K562 (cell line): ENCODE measurements at regions not wholly inside any gene's neighbourhood (a gene's known extent, or its start where the extent isn't known, plus 50 kb on each side); places are given as distances from the start of the nearest gene placed in this dataset.

Experiments used
- ARID2 ChIP-seq: fragments of 450-650 bp; IDR thresholded peaks from 2 replicates; pipeline ENCODE4 v1.6.1; 2017; ENCODE audit warnings: antibody characterized with exemption, mild to moderate bottlenecking
- CCNT2 ChIP-seq: IDR thresholded peaks from 2 replicates; pipeline ENCODE4 v1.6.1; 2011; ENCODE audit warnings: borderline replicate concordance, low read depth, mild to moderate bottlenecking, moderate library complexity, mixed read lengths, low read length; ENCODE audit not compliant: insufficient read length; ENCODE audit errors: extremely low read depth
- CEBPB ChIP-seq: fragments of 450-650 bp; IDR thresholded peaks from 2 replicates; pipeline ENCODE4 v1.6.1; 2016; ENCODE audit warnings: missing genetic modification characterization, missing compliant biosample characterization
- CTBP1 ChIP-seq: fragments of 450-650 bp; IDR thresholded peaks from 2 replicates; pipeline ENCODE4 v1.6.1; 2016; ENCODE audit warnings: borderline replicate concordance
- CXXC5 ChIP-seq: fragments of 250-450 bp; sonication (Bioruptor Pico); IDR thresholded peaks from 2 replicates; pipeline ENCODE4 v1.8.0; 2022; ENCODE audit warnings: inconsistent platforms, mild to moderate bottlenecking, moderate library complexity
- ETV6 ChIP-seq, 3 experiments: fragments of 150-350 bp in 1 of 3; sonication (generic) in 1 of 3; formaldehyde crosslinking in 1 of 3; IDR thresholded peaks; 2 replicates each; pipeline versions ENCODE4 v1.6.1 to v1.8.0; 2014 to 2022; ENCODE audit warnings: borderline replicate concordance in 2 of 3, low read depth in 2 of 3, antibody characterized with exemption in 1 of 3, low read length in 1 of 3, mild to moderate bottlenecking in 1 of 3, missing genetic modification reagents in 1 of 3
- HCFC1 ChIP-seq: IDR thresholded peaks from 2 replicates; pipeline ENCODE4 v1.6.1; 2012; ENCODE audit warnings: low read depth, low read length, improper control_type of control experiment
- HMG20A ChIP-seq: fragments of 450-650 bp; formaldehyde crosslinking; conservative IDR thresholded peaks from 2 replicates; pipeline ENCODE4 v1.4.0; 2020; ENCODE audit warnings: mild to moderate bottlenecking, mixed read lengths
- POLR2B ChIP-seq: fragments of 450-650 bp; IDR thresholded peaks from 2 replicates; pipeline ENCODE4 v1.6.1; 2018; ENCODE audit warnings: low read depth; ENCODE audit not compliant: partially characterized antibody
- POLR2G ChIP-seq: fragments of 200-400 bp; formaldehyde crosslinking; IDR thresholded peaks from 2 replicates; pipeline ENCODE4 v1.6.1; 2017; ENCODE audit warnings: low read depth, mild to moderate bottlenecking, antibody characterized with exemption, low read length, moderate library complexity
- SUPT5H ChIP-seq: fragments of 450-650 bp; IDR thresholded peaks from 2 replicates; pipeline ENCODE4 v1.6.1; 2016
- U2AF2 ChIP-seq: fragments of 200-400 bp; formaldehyde crosslinking; optimal IDR thresholded peaks from 2 replicates; pipeline ENCODE3; 2017; ENCODE audit warnings: low read depth, mild to moderate bottlenecking, low read length
- ZFX ChIP-seq: sonication (generic); formaldehyde crosslinking; IDR thresholded peaks from 2 replicates; pipeline ENCODE4 v1.8.0; 2022; ENCODE audit warnings: mild to moderate bottlenecking, missing genetic modification reagents, moderate library complexity
- ZNF174 ChIP-seq: fragments of 250-450 bp; sonication (Bioruptor Pico); IDR thresholded peaks from 2 replicates; pipeline ENCODE4 v1.4.0; 2020; ENCODE audit warnings: mild to moderate bottlenecking
- TF ChIP-seq, protein P1 (sequence below): sonication (generic); formaldehyde crosslinking; IDR thresholded peaks from 2 replicates; pipeline ENCODE4 v1.5.0; 2020; ENCODE audit warnings: missing genetic modification reagents
- TF ChIP-seq, protein P2 (sequence below): fragments of 150-350 bp; conservative IDR thresholded peaks from 2 replicates; pipeline ENCODE4 v1.6.1; 2014; ENCODE audit warnings: low read length
- TF ChIP-seq, protein P3 (sequence below): fragments of 450-650 bp; conservative IDR thresholded peaks from 2 replicates; pipeline ENCODE4 v1.6.1; 2016; ENCODE audit warnings: missing genetic modification characterization, low read depth, mild to moderate bottlenecking, control low read depth, missing compliant biosample characterization
- TF ChIP-seq, protein P4 (sequence below): sonication (generic); formaldehyde crosslinking; IDR thresholded peaks from 2 replicates; pipeline ENCODE4 v1.8.0; 2023; ENCODE audit warnings: mild to moderate bottlenecking, missing genetic modification reagents

DNA sequence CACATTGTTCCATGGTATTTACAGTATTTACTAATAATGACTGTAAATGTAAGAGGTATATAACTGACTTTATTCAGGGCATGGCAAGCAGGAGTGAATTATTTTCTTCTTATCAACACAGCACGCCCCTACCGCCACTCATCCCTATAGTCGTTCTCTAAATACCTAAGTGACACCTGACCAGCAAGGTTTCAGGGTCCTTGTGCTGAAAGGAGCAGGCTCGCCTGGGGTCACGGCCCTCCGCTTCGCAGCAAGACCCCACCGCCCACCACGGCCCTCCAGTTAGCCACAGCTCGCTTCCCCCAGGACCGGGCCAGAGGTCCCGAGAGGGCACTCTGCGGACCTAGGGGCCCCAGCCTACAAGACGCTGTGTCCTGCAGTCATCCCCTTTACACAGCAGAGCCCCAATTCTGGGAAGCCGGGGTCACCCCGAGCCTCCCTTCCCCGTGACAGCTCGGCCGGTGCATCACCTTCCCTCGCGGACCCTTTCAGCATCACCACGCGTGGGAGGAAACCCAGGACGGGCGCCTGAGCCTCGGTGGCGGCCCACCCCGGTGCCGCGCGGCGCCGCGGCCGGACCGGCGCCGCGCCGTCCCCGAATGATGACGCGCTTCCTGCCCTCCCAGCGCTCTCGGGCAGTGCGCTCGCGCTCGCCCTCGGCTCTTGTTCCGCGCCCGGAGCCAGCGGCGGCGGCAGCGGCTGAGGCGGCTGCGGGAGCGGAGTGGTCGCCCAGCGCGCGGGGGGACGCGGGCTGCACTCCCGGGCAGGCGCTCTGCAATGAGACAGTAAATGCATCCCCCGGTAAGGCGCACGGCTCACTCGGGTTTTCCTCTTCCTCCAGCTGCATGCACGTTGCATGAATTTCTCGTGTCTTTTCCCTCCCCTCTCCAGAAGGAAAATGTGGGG lies 225.1 kb upstream of the C2CD4B start, which contains the start of gene TLN2 (continued):
- TF ChIP-seq U2AF2 (no peak), ETV6 (IDR thresholded peaks at IDR 0.05; ENCODE audit: borderline replicate concordance in 1 of 2, low read depth in 2 of 2, low read length in 1 of 2) (no peak), ETV6 (CRISPR knock-in tag; IDR thresholded peaks at IDR 0.05; ENCODE audit: borderline replicate concordance) (no peak), POLR2G (peak; percentile 97), HMG20A (CRISPR knock-in tag) (no peak), ARID2 (no peak), POLR2B (peak; percentile 71), SUPT5H (peak; percentile 82), HCFC1 (peak; percentile 77), CCNT2 (peak; percentile 83), CXXC5 (CRISPR knock-in tag) (peak; percentile 89), ZNF174 (CRISPR knock-in tag) (no peak), CTBP1 (peak; percentile 96), ZFX (CRISPR knock-in tag) (peak; percentile 81), CEBPB (tag) (no peak)
- TF ChIP-seq, protein P1, sequence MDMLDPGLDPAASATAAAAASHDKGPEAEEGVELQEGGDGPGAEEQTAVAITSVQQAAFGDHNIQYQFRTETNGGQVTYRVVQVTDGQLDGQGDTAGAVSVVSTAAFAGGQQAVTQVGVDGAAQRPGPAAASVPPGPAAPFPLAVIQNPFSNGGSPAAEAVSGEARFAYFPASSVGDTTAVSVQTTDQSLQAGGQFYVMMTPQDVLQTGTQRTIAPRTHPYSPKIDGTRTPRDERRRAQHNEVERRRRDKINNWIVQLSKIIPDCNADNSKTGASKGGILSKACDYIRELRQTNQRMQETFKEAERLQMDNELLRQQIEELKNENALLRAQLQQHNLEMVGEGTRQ (CRISPR knock-in tag), result no peak
- TF ChIP-seq, protein P2, sequence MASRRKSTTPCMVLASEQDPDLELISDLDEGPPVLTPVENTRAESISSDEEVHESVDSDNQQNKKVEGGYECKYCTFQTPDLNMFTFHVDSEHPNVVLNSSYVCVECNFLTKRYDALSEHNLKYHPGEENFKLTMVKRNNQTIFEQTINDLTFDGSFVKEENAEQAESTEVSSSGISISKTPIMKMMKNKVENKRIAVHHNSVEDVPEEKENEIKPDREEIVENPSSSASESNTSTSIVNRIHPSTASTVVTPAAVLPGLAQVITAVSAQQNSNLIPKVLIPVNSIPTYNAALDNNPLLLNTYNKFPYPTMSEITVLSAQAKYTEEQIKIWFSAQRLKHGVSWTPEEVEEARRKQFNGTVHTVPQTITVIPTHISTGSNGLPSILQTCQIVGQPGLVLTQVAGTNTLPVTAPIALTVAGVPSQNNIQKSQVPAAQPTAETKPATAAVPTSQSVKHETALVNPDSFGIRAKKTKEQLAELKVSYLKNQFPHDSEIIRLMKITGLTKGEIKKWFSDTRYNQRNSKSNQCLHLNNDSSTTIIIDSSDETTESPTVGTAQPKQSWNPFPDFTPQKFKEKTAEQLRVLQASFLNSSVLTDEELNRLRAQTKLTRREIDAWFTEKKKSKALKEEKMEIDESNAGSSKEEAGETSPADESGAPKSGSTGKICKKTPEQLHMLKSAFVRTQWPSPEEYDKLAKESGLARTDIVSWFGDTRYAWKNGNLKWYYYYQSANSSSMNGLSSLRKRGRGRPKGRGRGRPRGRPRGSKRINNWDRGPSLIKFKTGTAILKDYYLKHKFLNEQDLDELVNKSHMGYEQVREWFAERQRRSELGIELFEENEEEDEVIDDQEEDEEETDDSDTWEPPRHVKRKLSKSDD, result no peak
- TF ChIP-seq, protein P3, sequence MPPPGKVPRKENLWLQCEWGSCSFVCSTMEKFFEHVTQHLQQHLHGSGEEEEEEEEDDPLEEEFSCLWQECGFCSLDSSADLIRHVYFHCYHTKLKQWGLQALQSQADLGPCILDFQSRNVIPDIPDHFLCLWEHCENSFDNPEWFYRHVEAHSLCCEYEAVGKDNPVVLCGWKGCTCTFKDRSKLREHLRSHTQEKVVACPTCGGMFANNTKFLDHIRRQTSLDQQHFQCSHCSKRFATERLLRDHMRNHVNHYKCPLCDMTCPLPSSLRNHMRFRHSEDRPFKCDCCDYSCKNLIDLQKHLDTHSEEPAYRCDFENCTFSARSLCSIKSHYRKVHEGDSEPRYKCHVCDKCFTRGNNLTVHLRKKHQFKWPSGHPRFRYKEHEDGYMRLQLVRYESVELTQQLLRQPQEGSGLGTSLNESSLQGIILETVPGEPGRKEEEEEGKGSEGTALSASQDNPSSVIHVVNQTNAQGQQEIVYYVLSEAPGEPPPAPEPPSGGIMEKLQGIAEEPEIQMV, result no peak
- TF ChIP-seq, protein P4, sequence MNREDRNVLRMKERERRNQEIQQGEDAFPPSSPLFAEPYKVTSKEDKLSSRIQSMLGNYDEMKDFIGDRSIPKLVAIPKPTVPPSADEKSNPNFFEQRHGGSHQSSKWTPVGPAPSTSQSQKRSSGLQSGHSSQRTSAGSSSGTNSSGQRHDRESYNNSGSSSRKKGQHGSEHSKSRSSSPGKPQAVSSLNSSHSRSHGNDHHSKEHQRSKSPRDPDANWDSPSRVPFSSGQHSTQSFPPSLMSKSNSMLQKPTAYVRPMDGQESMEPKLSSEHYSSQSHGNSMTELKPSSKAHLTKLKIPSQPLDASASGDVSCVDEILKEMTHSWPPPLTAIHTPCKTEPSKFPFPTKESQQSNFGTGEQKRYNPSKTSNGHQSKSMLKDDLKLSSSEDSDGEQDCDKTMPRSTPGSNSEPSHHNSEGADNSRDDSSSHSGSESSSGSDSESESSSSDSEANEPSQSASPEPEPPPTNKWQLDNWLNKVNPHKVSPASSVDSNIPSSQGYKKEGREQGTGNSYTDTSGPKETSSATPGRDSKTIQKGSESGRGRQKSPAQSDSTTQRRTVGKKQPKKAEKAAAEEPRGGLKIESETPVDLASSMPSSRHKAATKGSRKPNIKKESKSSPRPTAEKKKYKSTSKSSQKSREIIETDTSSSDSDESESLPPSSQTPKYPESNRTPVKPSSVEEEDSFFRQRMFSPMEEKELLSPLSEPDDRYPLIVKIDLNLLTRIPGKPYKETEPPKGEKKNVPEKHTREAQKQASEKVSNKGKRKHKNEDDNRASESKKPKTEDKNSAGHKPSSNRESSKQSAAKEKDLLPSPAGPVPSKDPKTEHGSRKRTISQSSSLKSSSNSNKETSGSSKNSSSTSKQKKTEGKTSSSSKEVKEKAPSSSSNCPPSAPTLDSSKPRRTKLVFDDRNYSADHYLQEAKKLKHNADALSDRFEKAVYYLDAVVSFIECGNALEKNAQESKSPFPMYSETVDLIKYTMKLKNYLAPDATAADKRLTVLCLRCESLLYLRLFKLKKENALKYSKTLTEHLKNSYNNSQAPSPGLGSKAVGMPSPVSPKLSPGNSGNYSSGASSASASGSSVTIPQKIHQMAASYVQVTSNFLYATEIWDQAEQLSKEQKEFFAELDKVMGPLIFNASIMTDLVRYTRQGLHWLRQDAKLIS (CRISPR knock-in tag), result no peak
